ENCODE measurements at regions not wholly inside any gene's neighbourhood (a gene's known extent, or its start where the extent isn't known, plus 50 kb on each side); places are given as distances from the start of the nearest gene placed in this dataset.

DNA sequence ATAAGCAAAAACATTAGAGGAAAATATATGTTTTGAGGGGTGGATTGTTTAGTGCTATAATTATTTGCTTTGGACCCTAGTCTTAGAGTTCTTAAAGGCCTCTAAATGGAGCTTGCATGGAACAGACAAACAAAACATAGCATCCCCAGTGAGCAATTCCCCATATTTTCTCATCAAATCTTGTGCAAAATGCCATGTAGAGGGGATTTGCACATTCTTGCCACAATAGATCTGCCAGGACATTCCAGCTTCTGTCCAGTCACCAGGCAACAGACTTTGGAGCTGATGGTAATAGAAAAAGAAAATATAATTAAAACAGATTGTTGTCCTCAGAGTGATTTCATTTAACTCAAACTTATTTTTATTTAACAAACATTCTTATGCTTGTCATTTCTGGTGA lies 360.3 kb upstream of the PDGFD start:
- Histone ChIP-seq H3K4me3 (ENCODE audit: low read length in 2 of 2) (no peak overlapping the region), H3K9ac (ENCODE audit: low read depth in 1 of 2, low read length in 2 of 2) (no peak overlapping the region), H3K4me1 (ENCODE audit: control insufficient read depth in 2 of 2, insufficient read depth in 2 of 2, low read length in 2 of 2) (no peaks in the 10 kb centered on the region), H3K27ac (ENCODE audit: low read depth in 2 of 2, low read length in 2 of 2) (no peak overlapping the region), H3K27me3 (ENCODE audit: control insufficient read depth in 2 of 2, insufficient read depth in 2 of 2, low read length in 2 of 2) (no peaks in the 10 kb centered on the region), H3K36me3 (ENCODE audit: control insufficient read depth in 2 of 2, insufficient read depth in 2 of 2, low read length in 2 of 2) (no peaks in the 10 kb centered on the region), H3K9me3 (ENCODE audit: control insufficient read depth in 2 of 2, low read length in 2 of 2) (no peaks in the 10 kb centered on the region)

- Histone ChIP-seq H3K9ac (ENCODE audit: low read depth in 1 of 2, low read length in 2 of 2) (no peak overlapping the region), H3K27me3 (ENCODE audit: control insufficient read depth in 2 of 2, insufficient read depth in 2 of 2, low read length in 2 of 2) (no peaks in the 10 kb centered on the region), H3K36me3 (ENCODE audit: control insufficient read depth in 2 of 2, insufficient read depth in 2 of 2, low read length in 2 of 2) (no peaks in the 10 kb centered on the region), H3K9me3 (ENCODE audit: control insufficient read depth in 2 of 2, low read length in 2 of 2) (no peaks in the 10 kb centered on the region), H3K4me1 (ENCODE audit: control insufficient read depth in 2 of 2, insufficient read depth in 2 of 2, low read length in 2 of 2) (no peaks in the 10 kb centered on the region), H3K4me3 (ENCODE audit: low read length in 2 of 2) (no peak overlapping the region), H3K27ac (ENCODE audit: low read depth in 2 of 2, low read length in 2 of 2) (no peak overlapping the region)
These were observed 359.7 kb upstream of the PDGFD start for GRCh38 chr11:104523611-104524010.

GRCh38 chr11:104522650-104523049 lies 358.7 kb upstream of the PDGFD start:
- Histone ChIP-seq H3K9me3 (ENCODE audit: control insufficient read depth in 2 of 2, low read length in 2 of 2) (no peaks in the 10 kb centered on the region), H3K4me1 (ENCODE audit: control insufficient read depth in 2 of 2, insufficient read depth in 2 of 2, low read length in 2 of 2) (no peaks in the 10 kb centered on the region), H3K4me3 (ENCODE audit: low read length in 2 of 2) (no peak overlapping the region), H3K36me3 (ENCODE audit: control insufficient read depth in 2 of 2, insufficient read depth in 2 of 2, low read length in 2 of 2) (no peaks in the 10 kb centered on the region), H3K27me3 (ENCODE audit: control insufficient read depth in 2 of 2, insufficient read depth in 2 of 2, low read length in 2 of 2) (no peaks in the 10 kb centered on the region), H3K27ac (ENCODE audit: low read depth in 2 of 2, low read length in 2 of 2) (no peak overlapping the region), H3K9ac (ENCODE audit: low read depth in 1 of 2, low read length in 2 of 2) (no peak overlapping the region)

GRCh38 chr11:104522123-104522522 lies 358.2 kb upstream of the PDGFD start:
- Histone ChIP-seq H3K4me3 (ENCODE audit: low read length in 2 of 2) (no peak overlapping the region), H3K9me3 (ENCODE audit: control insufficient read depth in 2 of 2, low read length in 2 of 2) (no peaks in the 10 kb centered on the region), H3K4me1 (ENCODE audit: control insufficient read depth in 2 of 2, insufficient read depth in 2 of 2, low read length in 2 of 2) (no peaks in the 10 kb centered on the region)

GRCh38 chr11:104510169-104510568 lies 346.2 kb upstream of the PDGFD start:
- H3K4me1 ChIP-seq (ENCODE audit: control insufficient read depth in 2 of 2, insufficient read depth in 2 of 2, low read length in 2 of 2): no peaks in the 10 kb centered on the region
- H3K9ac ChIP-seq (ENCODE audit: low read depth in 1 of 2, low read length in 2 of 2): no peak overlapping the region
- H3K4me3 ChIP-seq (ENCODE audit: low read length in 2 of 2): no peak overlapping the region
- H3K36me3 ChIP-seq (ENCODE audit: control insufficient read depth in 2 of 2, insufficient read depth in 2 of 2, low read length in 2 of 2): no peaks in the 10 kb centered on the region
- H3K9me3 ChIP-seq (ENCODE audit: control insufficient read depth in 2 of 2, low read length in 2 of 2): no peaks in the 10 kb centered on the region
- no peak overlapping the region for H3K27ac ChIP-seq (ENCODE audit: low read depth in 2 of 2, low read length in 2 of 2)
- H3K27me3 ChIP-seq (ENCODE audit: control insufficient read depth in 2 of 2, insufficient read depth in 2 of 2, low read length in 2 of 2): no peaks in the 10 kb centered on the region

More at GRCh38 chr11:104522123-104522522, 358.2 kb upstream of the PDGFD start:
- no peak overlapping the region for H3K9ac ChIP-seq (ENCODE audit: low read depth in 1 of 2, low read length in 2 of 2)
- H3K27ac ChIP-seq (ENCODE audit: low read depth in 2 of 2, low read length in 2 of 2): no peak overlapping the region
- H3K36me3 ChIP-seq (ENCODE audit: control insufficient read depth in 2 of 2, insufficient read depth in 2 of 2, low read length in 2 of 2): no peaks in the 10 kb centered on the region
- no peaks in the 10 kb centered on the region for H3K27me3 ChIP-seq (ENCODE audit: control insufficient read depth in 2 of 2, insufficient read depth in 2 of 2, low read length in 2 of 2)

GRCh38 chr11:104490182-104490581 lies 326.2 kb upstream of the PDGFD start:
- Histone ChIP-seq H3K9ac (ENCODE audit: low read depth in 1 of 2, low read length in 2 of 2) (no peak overlapping the region), H3K27me3 (ENCODE audit: control insufficient read depth in 2 of 2, insufficient read depth in 2 of 2, low read length in 2 of 2) (no peaks in the 10 kb centered on the region), H3K9me3 (ENCODE audit: control insufficient read depth in 2 of 2, low read length in 2 of 2) (peaks cover 3 to 7% of the 10 kb centered on the region in 2 donors), H3K4me1 (ENCODE audit: control insufficient read depth in 2 of 2, insufficient read depth in 2 of 2, low read length in 2 of 2) (no peaks in the 10 kb centered on the region), H3K36me3 (ENCODE audit: control insufficient read depth in 2 of 2, insufficient read depth in 2 of 2, low read length in 2 of 2) (no peaks in the 10 kb centered on the region), H3K27ac (ENCODE audit: low read depth in 2 of 2, low read length in 2 of 2) (no peak overlapping the region), H3K4me3 (ENCODE audit: low read length in 2 of 2) (no peak overlapping the region)

- Histone ChIP-seq H3K4me3 (ENCODE audit: low read length in 2 of 2) (no peak overlapping the region), H3K9ac (ENCODE audit: low read depth in 1 of 2, low read length in 2 of 2) (no peak overlapping the region), H3K27ac (ENCODE audit: low read depth in 2 of 2, low read length in 2 of 2) (no peak overlapping the region), H3K4me1 (ENCODE audit: control insufficient read depth in 2 of 2, insufficient read depth in 2 of 2, low read length in 2 of 2) (no peaks in the 10 kb centered on the region), H3K36me3 (ENCODE audit: control insufficient read depth in 2 of 2, insufficient read depth in 2 of 2, low read length in 2 of 2) (no peaks in the 10 kb centered on the region), H3K9me3 (ENCODE audit: control insufficient read depth in 2 of 2, low read length in 2 of 2) (peaks cover 3 to 7% of the 10 kb centered on the region in 2 donors), H3K27me3 (ENCODE audit: control insufficient read depth in 2 of 2, insufficient read depth in 2 of 2, low read length in 2 of 2) (no peaks in the 10 kb centered on the region)
These were observed 324.6 kb upstream of the PDGFD start for GRCh38 chr11:104488561-104488960.

DNA sequence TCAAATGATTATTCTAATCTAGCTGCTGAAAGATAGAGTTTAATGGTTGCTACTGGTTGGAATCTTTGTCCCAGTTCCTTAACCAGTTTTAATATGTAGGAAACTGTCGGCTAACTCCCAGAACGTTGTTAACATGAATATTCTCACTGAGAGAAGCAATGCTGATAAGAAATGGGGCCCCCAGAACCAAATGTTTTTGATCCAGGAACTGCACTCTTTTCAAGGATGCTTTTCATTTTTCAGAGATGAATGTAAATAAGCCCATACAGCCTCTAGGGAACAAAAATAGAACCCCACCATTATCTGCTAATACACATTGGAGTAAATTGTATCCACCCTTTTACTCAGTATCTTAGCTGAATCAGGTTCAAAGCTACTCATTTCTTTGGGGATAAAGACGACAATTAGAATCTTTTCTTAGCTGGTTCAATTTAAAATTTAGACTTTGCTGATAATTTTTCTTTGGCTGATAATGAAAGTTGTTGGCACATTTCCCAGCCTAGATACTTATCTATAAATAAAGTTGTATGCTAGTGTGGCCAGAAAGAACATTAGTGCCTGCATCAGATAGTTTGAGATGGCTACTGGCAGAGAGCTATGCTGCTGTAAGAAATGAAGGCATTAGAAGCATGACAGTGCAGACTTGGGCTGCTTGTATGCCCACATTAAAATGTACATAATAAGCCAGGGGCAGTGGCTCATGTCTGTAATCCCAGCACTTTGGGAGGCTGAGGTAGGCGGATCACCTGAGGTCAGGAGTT lies 323.3 kb upstream of the PDGFD start:
- Histone ChIP-seq H3K9ac (ENCODE audit: low read depth in 1 of 2, low read length in 2 of 2) (no peak overlapping the region), H3K4me1 (ENCODE audit: control insufficient read depth in 2 of 2, insufficient read depth in 2 of 2, low read length in 2 of 2) (no peaks in the 10 kb centered on the region), H3K27ac (ENCODE audit: low read depth in 2 of 2, low read length in 2 of 2) (no peak overlapping the region), H3K36me3 (ENCODE audit: control insufficient read depth in 2 of 2, insufficient read depth in 2 of 2, low read length in 2 of 2) (no peaks in the 10 kb centered on the region), H3K4me3 (ENCODE audit: low read length in 2 of 2) (no peak overlapping the region), H3K27me3 (ENCODE audit: control insufficient read depth in 2 of 2, insufficient read depth in 2 of 2, low read length in 2 of 2) (no peaks in the 10 kb centered on the region), H3K9me3 (ENCODE audit: control insufficient read depth in 2 of 2, low read length in 2 of 2) (peaks cover 3 to 7% of the 10 kb centered on the region in 2 donors)

DNA sequence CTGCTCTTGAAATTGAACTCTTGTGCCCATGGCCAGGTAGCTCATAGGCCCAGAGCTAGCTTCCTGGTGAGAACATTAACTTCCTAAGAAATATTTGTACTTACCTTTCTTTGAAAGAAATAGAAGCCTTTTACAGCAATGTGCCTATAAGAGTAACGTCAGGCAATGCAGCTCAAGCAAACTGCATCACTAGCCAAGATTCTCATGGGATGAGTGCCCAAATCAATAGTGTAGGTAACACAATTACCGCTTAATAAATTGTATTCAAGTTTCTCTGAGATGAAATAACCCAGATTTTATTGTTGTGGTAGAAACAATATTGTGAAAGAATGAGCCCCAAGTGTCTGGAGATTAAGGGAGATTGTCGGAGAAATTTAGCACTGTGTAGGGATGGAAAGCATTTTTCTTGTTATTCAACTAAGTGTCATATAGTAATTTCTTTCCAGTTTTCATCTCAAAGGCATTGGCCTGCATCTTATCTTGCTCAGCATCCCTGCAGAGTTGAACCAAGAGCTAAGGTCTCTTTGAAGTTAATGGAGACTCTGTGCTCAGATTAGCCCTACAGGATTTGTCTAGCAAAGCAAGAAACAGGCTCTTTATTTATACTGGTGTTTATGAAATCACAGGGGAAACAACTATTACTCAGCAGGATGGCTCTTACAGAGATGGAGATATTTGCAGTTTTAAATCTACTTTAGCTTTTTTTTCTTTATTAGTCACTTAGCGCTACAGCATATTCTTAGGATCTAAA lies 321.0 kb upstream of the PDGFD start:
- Histone ChIP-seq H3K4me1 (ENCODE audit: control insufficient read depth in 2 of 2, insufficient read depth in 2 of 2, low read length in 2 of 2) (no peaks in the 10 kb centered on the region), H3K4me3 (ENCODE audit: low read length in 2 of 2) (no peak overlapping the region), H3K36me3 (ENCODE audit: control insufficient read depth in 2 of 2, insufficient read depth in 2 of 2, low read length in 2 of 2) (no peaks in the 10 kb centered on the region), H3K27me3 (ENCODE audit: control insufficient read depth in 2 of 2, insufficient read depth in 2 of 2, low read length in 2 of 2) (no peaks in the 10 kb centered on the region), H3K9me3 (ENCODE audit: control insufficient read depth in 2 of 2, low read length in 2 of 2) (no peaks in the 10 kb centered on the region), H3K27ac (ENCODE audit: low read depth in 2 of 2, low read length in 2 of 2) (no peak overlapping the region), H3K9ac (ENCODE audit: low read depth in 1 of 2, low read length in 2 of 2) (no peak overlapping the region)

- Histone ChIP-seq H3K27ac (ENCODE audit: low read depth in 2 of 2, low read length in 2 of 2) (no peak overlapping the region), H3K4me1 (ENCODE audit: control insufficient read depth in 2 of 2, insufficient read depth in 2 of 2, low read length in 2 of 2) (no peaks in the 10 kb centered on the region), H3K36me3 (ENCODE audit: control insufficient read depth in 2 of 2, insufficient read depth in 2 of 2, low read length in 2 of 2) (no peaks in the 10 kb centered on the region), H3K9me3 (ENCODE audit: control insufficient read depth in 2 of 2, low read length in 2 of 2) (no peaks in the 10 kb centered on the region), H3K4me3 (ENCODE audit: low read length in 2 of 2) (no peak overlapping the region), H3K9ac (ENCODE audit: low read depth in 1 of 2, low read length in 2 of 2) (no peak overlapping the region), H3K27me3 (ENCODE audit: control insufficient read depth in 2 of 2, insufficient read depth in 2 of 2, low read length in 2 of 2) (no peaks in the 10 kb centered on the region)
These were observed 313.0 kb upstream of the PDGFD start for GRCh38 chr11:104476898-104477297.

Data from mucosa of rectum (tissue), 2 donors.